Naive thymus-derived CD4-positive, alpha-beta T cell (primary cell): ENCODE measurements at regions not wholly inside any gene's neighbourhood (a gene's known extent, or its start where the extent isn't known, plus 50 kb on each side); places are given as distances from the start of the nearest gene placed in this dataset.
A peak's percentile ranks its signal among the peaks of the same experiment; 100 is the strongest.
"Not testable (repeated sequence)": the region's sequence is repeated elsewhere in the genome, so short reads cannot be mapped to it uniquely, and the experiment has no call there.

Experiments used
- ATAC-seq: fragments of 150-1000 bp; cut with Tn5 transposase; 2 replicates; pipeline ENCODE4 v1.10.0; 2021; ENCODE audit warnings: mild to moderate bottlenecking, moderate library complexity
- CTCF ChIA-PET: fragments of 350-600 bp; sonication (Branson Sonifier 250); formaldehyde crosslinking; loops from one replicate; lab custom pipeline; 2021; ENCODE audit warnings: antibody characterized with exemption; lab: Charles Lee
- POLR2A ChIA-PET: fragments of 350-600 bp; sonication (Branson Sonifier 250); formaldehyde crosslinking; loops from one replicate; lab custom pipeline; 2021; ENCODE audit warnings: antibody characterized with exemption, inconsistent platforms; lab: Charles Lee
- DNase-seq, 9 donors: peaks; one replicate each; pipeline versions ENCODE4 v3.0.0 to v3.0.0-alpha.2; 2020 to 2022; ENCODE audit warnings: mixed read lengths in 1 of 9
- H3K27ac ChIP-seq: one replicate; pipeline ENCODE4 v1.7.0; 2013; ENCODE audit warnings: mild to moderate bottlenecking, low read depth, low read length, moderate library complexity
- H3K27me3 ChIP-seq, 2 donors: one replicate each; pipeline ENCODE4 v1.7.0; 2013; ENCODE audit warnings: low read length in 2 of 2, mild to moderate bottlenecking in 2 of 2, moderate library complexity in 2 of 2; ENCODE audit not compliant: control insufficient read depth in 2 of 2, insufficient read depth in 2 of 2
- H3K36me3 ChIP-seq, 3 experiments: 1 replicate in 2 of 3; 2 replicates in 1 of 3; pipeline ENCODE4 v1.7.0; 2013; ENCODE audit warnings: low read length in 3 of 3, mild to moderate bottlenecking in 3 of 3, moderate library complexity in 1 of 3; ENCODE audit not compliant: insufficient read depth in 3 of 3, control insufficient read depth in 2 of 3
- H3K4me1 ChIP-seq, 2 donors: one replicate each; pipeline ENCODE4 v1.7.0; 2013; ENCODE audit warnings: low read length in 2 of 2, mild to moderate bottlenecking in 2 of 2, moderate library complexity in 1 of 2; ENCODE audit not compliant: control insufficient read depth in 2 of 2, insufficient read depth in 2 of 2
- H3K4me3 ChIP-seq: 2 replicates; pipeline ENCODE4 v1.7.0; 2013; ENCODE audit warnings: mild to moderate bottlenecking, low read length
- H3K9me3 ChIP-seq, 3 experiments: 1 replicate in 2 of 3; 2 replicates in 1 of 3; pipeline ENCODE4 v1.7.0; 2013; ENCODE audit warnings: low read length in 3 of 3; ENCODE audit not compliant: control insufficient read depth in 2 of 3
- H3K27ac Mint-ChIP-seq, 9 donors: one replicate each; pipeline ENCODE4 v1.8.0; 2020 to 2022; ENCODE audit warnings: mixed read lengths in 9 of 9, mild to moderate bottlenecking in 8 of 9, moderate library complexity in 5 of 9, inconsistent platforms in 2 of 9
- H3K27me3 Mint-ChIP-seq, 5 donors: one replicate each; pipeline ENCODE4 v1.8.0; 2021 to 2022; ENCODE audit warnings: mixed read lengths in 5 of 5, mild to moderate bottlenecking in 1 of 5
- H3K36me3 Mint-ChIP-seq, 5 donors: one replicate each; pipeline ENCODE4 v1.8.0; 2020 to 2022; ENCODE audit warnings: mixed read lengths in 5 of 5, mild to moderate bottlenecking in 3 of 5, inconsistent platforms in 1 of 5
- H3K4me1 Mint-ChIP-seq, 7 donors: one replicate each; pipeline ENCODE4 v1.8.0; 2020 to 2022; ENCODE audit warnings: mixed read lengths in 7 of 7, mild to moderate bottlenecking in 3 of 7, inconsistent platforms in 1 of 7
- H3K4me3 Mint-ChIP-seq, 10 donors: one replicate each; pipeline ENCODE4 v1.8.0; 2020 to 2022; ENCODE audit warnings: mild to moderate bottlenecking in 10 of 10, mixed read lengths in 10 of 10, moderate library complexity in 6 of 10, inconsistent platforms in 2 of 10
- H3K9me3 Mint-ChIP-seq, 11 donors: one replicate each; pipeline ENCODE4 v1.8.0; 2020 to 2022; ENCODE audit warnings: mixed read lengths in 11 of 11, mild to moderate bottlenecking in 4 of 11, inconsistent platforms in 1 of 11, moderate library complexity in 1 of 11
- intact Hi-C, 2 donors: fragments of 100-400 bp; cut with micrococcal nuclease; formaldehyde crosslinking; loops; one replicate each; pipeline ENCODE4 v1.15.1; 2023

DNA sequence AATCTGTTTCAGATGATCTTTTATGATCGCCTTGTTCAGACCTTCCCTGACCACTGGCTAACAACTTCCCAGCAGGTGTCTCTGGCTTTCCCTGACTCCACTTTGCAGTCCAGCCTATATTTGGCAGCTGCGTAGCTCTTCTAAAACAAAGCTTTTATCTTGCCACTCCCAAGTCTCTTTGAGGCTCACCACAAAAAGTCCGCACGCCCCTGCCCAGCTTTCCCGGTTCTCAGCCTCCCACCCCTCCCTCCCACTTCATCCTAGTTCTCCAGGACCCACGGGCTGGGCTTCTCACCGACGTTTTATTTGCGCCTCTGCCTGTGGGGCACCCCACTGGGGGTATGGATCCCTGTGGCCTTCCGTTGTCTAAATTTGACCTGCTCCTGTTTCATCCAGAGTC, 58.9 kb upstream of the USP6NL start:
- Histone ChIP-seq H3K9me3 (no peaks in the 10 kb centered on the region), H3K36me3 (no peaks in the 10 kb centered on the region), H3K27ac (no peak overlapping the region), H3K27me3 (no peaks in the 10 kb centered on the region), H3K4me1 (peaks cover 0 to 14% of the 10 kb centered on the region in 2 donors), H3K4me3 (no peak overlapping the region)
- Mint-ChIP-seq H3K4me3 (no peak overlapping the region), H3K27me3 (peaks cover 0 to 26% (median 0%) of the 10 kb centered on the region in 5 donors), H3K4me1 (peaks cover 3 to 39% (median 23%) of the 10 kb centered on the region in 7 donors), H3K9me3 (peaks cover 0 to 5% (median 2%) of the 10 kb centered on the region in 11 donors), H3K27ac (no peak overlapping the region), H3K36me3 (peaks cover 0 to 9% (median 5%) of the 10 kb centered on the region in 5 donors)
- ATAC-seq (no peak), DNase-seq (no peak)
- POLR2A ChIA-PET = interaction anchor here (0.8 to 1.1 kb wide), 2 partner anchors 14 to 98 kb away, joined by 3 read pairs; no protein-coding TSS in a partner anchor
- CTCF ChIA-PET = no interaction called here
- intact Hi-C loops = no loop called here

DNA sequence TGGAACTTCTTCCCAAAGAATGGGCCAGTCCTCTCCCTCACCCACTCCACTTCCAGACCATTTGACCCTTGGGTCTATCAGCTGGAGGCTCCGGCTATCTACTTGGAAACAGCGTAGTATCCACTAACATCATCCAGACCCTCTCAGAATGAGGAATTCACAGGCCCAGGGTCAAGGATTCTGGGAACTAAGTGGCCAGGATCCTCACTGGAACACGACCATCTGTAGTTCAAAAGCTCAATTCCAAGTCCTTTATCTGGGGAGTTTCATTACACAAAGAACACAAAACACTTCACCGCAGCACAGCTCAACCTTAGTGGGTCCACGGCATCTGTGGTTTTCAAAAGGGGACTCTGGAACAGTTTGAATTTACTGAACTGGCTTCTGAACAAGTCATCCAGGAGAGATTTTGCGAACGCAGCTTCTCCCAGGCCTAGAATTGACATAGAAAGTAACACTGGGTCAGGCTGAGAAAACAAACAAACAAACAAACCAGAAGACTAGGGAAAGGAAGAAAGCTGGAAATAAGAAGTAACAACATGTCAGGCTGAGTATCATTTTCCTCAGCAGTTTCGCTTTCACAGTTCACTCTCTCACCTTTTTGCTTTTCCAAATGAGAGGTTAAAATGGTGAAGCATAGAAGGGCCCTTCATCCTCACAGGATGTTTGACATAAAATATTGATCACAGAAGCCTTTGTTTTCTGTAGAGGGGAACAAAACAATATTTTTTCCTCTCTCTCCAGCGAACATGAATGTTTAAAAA, 57.6 kb upstream of the USP6NL start:
- peaks cover 0 to 9% of the 10 kb centered on the region in 2 donors for H3K4me1 ChIP-seq
- ATAC-seq (no peak), DNase-seq (no peak)
- peaks cover 0 to 7% (median 4%) of the 10 kb centered on the region in 5 donors for H3K36me3 Mint-ChIP-seq
- H3K27ac Mint-ChIP-seq = peak overlapping the region in 1 of 9 donors; percentile 29
- no peaks in the 10 kb centered on the region for H3K36me3 ChIP-seq
- ChIA-PET CTCF (no interaction called here), POLR2A (no interaction called here)
- H3K9me3 Mint-ChIP-seq = peaks cover 0 to 5% (median 0%) of the 10 kb centered on the region in 11 donors
- H3K4me1 Mint-ChIP-seq = peaks cover 3 to 36% (median 20%) of the 10 kb centered on the region in 7 donors
- no peak overlapping the region for H3K4me3 Mint-ChIP-seq
- no peaks in the 10 kb centered on the region for H3K9me3 ChIP-seq
- intact Hi-C loops = no loop called here
- H3K27me3 ChIP-seq = no peaks in the 10 kb centered on the region
- no peak overlapping the region for H3K27ac ChIP-seq
- H3K27me3 Mint-ChIP-seq = peaks cover 0 to 28% (median 0%) of the 10 kb centered on the region in 5 donors
- H3K4me3 ChIP-seq = no peak overlapping the region

DNA sequence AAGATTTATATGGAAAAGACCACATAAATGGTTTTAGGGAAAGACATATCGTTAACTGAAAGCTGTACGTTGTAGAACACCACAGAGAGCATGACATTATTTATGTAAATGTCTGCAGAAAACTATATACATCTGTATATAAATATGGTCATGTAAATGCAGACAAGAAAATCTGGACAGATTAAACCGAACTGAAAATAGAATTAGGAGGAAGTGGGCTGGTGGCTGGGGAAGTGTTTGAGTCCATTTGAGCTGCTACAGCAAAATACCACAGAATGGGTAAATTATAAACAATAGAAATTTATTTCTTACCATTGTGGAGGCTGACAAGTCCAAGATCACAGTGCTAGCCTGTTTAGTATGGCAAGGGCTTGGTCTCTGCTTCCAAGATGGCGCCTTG, 56.3 kb upstream of the USP6NL start:
- ChIA-PET POLR2A (no interaction called here), CTCF (no interaction called here)
- Mint-ChIP-seq H3K27me3 (peaks cover 0 to 21% (median 0%) of the 10 kb centered on the region in 5 donors), H3K4me3 (no peak overlapping the region), H3K27ac (no peak overlapping the region), H3K36me3 (peaks cover 0 to 7% (median 4%) of the 10 kb centered on the region in 5 donors), H3K4me1 (peaks cover under 1 to 31% (median 16%) of the 10 kb centered on the region in 7 donors), H3K9me3 (peaks cover 0 to 5% (median 0%) of the 10 kb centered on the region in 11 donors)
- no peaks in the 10 kb centered on the region for H3K27me3 ChIP-seq
- no peaks in the 10 kb centered on the region for H3K9me3 ChIP-seq
- H3K4me1 ChIP-seq = peaks cover 0 to under 1% of the 10 kb centered on the region in 2 donors
- ATAC-seq (no peak), DNase-seq (no peak)
- no peak overlapping the region for H3K4me3 ChIP-seq
- no peaks in the 10 kb centered on the region for H3K36me3 ChIP-seq
- intact Hi-C loops = no loop called here
- H3K27ac ChIP-seq = no peak overlapping the region

- Histone ChIP-seq H3K4me3 (no peak overlapping the region), H3K27ac (no peak overlapping the region), H3K9me3 (no peaks in the 10 kb centered on the region), H3K36me3 (no peaks in the 10 kb centered on the region), H3K4me1 (peaks cover 0 to 6% of the 10 kb centered on the region in 2 donors), H3K27me3 (no peaks in the 10 kb centered on the region)
- no peak for DNase-seq
- peaks cover 0 to 5% (median 0%) of the 10 kb centered on the region in 11 donors for H3K9me3 Mint-ChIP-seq
- peak; percentile 6 for ATAC-seq
- peaks cover 0 to 6% (median 4%) of the 10 kb centered on the region in 5 donors for H3K36me3 Mint-ChIP-seq
- intact Hi-C loops = no loop called here
- H3K27me3 Mint-ChIP-seq = peaks cover 0 to 33% (median 0%) of the 10 kb centered on the region in 5 donors
- H3K4me1 Mint-ChIP-seq = peaks cover 3 to 29% (median 18%) of the 10 kb centered on the region in 7 donors
- POLR2A ChIA-PET = no interaction called here
- no peak overlapping the region for H3K4me3 Mint-ChIP-seq
- CTCF ChIA-PET = no interaction called here
- no peak overlapping the region for H3K27ac Mint-ChIP-seq
Measured at GRCh38 chr10:11663763-11664555, 52.5 kb upstream of the USP6NL start.

- H3K9me3 ChIP-seq, H3K9me3 Mint-ChIP-seq, CTCF ChIA-PET, intact Hi-C loops, DNase-seq, H3K27ac ChIP-seq, H3K36me3 ChIP-seq, H3K36me3 Mint-ChIP-seq, H3K4me3 Mint-ChIP-seq, H3K4me1 ChIP-seq, H3K27ac Mint-ChIP-seq, ATAC-seq, H3K4me3 ChIP-seq, H3K27me3 ChIP-seq: not testable (repeated sequence)
- Mint-ChIP-seq H3K27me3 (peaks cover 0 to 33% (median 0%) of the 10 kb centered on the region in 5 donors), H3K4me1 (peaks cover 3 to 29% (median 17%) of the 10 kb centered on the region in 7 donors)
- POLR2A ChIA-PET = interaction anchor here (0.7 kb wide), 1 partner anchor 47 kb away, joined by 6 read pairs; no protein-coding TSS in a partner anchor
Measured at GRCh38 chr10:11663126-11663515, 51.7 kb upstream of the USP6NL start.

DNA sequence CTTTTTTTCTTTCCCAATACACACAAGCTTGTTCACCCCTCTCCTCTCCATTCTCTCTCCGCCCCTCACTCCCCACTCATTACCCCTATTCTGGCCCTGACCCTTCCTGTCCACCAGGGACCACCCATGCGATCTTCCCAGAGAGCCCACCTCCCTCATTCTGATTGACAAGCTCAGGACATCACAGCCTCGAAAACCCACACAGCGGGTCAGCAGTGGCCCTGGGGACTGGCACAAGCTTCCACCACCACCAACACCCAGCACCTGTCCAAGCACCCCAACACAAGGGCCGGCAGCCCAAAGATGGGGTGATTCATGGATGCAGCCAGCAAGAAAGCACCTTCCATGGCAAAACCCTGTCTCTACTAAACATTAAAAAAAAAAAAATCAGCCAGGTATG, 50.0 kb upstream of the USP6NL start:
- CTCF ChIA-PET = no interaction called here
- no peak for ATAC-seq

More for the DNA sequence above, 50.0 kb upstream of the USP6NL start:
- H3K27ac Mint-ChIP-seq = peak overlapping the region in 1 of 9 donors; percentile 21
- H3K27me3 Mint-ChIP-seq = peaks cover 0 to 33% (median 0%) of the 10 kb centered on the region in 5 donors
- H3K9me3 Mint-ChIP-seq = peaks cover 0 to 5% (median 0%) of the 10 kb centered on the region in 11 donors
- no peak overlapping the region for H3K4me3 Mint-ChIP-seq
- H3K4me1 ChIP-seq = peaks cover 0 to 6% of the 10 kb centered on the region in 2 donors
- H3K27ac ChIP-seq = no peak overlapping the region
- intact Hi-C loops = no loop called here
- no peaks in the 10 kb centered on the region for H3K36me3 ChIP-seq
- POLR2A ChIA-PET = interaction anchor here (0.7 kb wide), 1 partner anchor 364 kb away, joined by 3 read pairs; no protein-coding TSS in a partner anchor
- no peak for DNase-seq
- H3K9me3 ChIP-seq = no peaks in the 10 kb centered on the region
- H3K27me3 ChIP-seq = no peaks in the 10 kb centered on the region
- H3K4me3 ChIP-seq = no peak overlapping the region
- peaks cover 0 to 6% (median 4%) of the 10 kb centered on the region in 5 donors for H3K36me3 Mint-ChIP-seq
- peaks cover 3 to 29% (median 17%) of the 10 kb centered on the region in 7 donors for H3K4me1 Mint-ChIP-seq
